ENCODE measurements at regions not wholly inside any gene's neighbourhood (a gene's known extent, or its start where the extent isn't known, plus 50 kb on each side); places are given as distances from the start of the nearest gene placed in this dataset.

DNA sequence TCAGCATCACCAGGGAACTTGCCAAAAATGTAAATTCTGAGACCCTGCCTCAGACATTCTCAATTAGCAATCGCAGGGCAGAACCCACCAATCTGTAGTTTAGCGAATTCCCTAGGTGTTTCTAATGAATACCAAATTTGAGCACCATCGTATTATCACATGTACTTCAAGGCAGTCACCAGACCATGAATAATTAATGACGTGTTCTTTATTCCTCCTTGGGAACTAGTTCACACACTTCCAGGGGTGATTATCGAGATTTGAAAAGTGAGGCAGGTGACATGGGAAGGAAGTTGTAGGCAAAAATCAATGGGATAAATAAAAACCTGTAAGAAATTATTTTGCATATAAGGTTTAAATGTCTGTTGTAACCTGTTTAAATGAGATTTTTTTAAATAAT, 102.5 kb upstream of the CRIM1 start:
- H3K36me3 Mint-ChIP-seq (ENCODE audit: insufficient read depth, unreplicated experiment): no peaks in the 10 kb centered on the region
- H3K27me3 Mint-ChIP-seq (ENCODE audit: unreplicated experiment): no peaks in the 10 kb centered on the region
- TF ChIP-seq, protein P1, sequence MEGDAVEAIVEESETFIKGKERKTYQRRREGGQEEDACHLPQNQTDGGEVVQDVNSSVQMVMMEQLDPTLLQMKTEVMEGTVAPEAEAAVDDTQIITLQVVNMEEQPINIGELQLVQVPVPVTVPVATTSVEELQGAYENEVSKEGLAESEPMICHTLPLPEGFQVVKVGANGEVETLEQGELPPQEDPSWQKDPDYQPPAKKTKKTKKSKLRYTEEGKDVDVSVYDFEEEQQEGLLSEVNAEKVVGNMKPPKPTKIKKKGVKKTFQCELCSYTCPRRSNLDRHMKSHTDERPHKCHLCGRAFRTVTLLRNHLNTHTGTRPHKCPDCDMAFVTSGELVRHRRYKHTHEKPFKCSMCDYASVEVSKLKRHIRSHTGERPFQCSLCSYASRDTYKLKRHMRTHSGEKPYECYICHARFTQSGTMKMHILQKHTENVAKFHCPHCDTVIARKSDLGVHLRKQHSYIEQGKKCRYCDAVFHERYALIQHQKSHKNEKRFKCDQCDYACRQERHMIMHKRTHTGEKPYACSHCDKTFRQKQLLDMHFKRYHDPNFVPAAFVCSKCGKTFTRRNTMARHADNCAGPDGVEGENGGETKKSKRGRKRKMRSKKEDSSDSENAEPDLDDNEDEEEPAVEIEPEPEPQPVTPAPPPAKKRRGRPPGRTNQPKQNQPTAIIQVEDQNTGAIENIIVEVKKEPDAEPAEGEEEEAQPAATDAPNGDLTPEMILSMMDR (IDR thresholded peaks at IDR 0.05; ENCODE audit: unreplicated experiment): no peak
- CTCF ChIA-PET: no interaction called here
- no peaks in the 10 kb centered on the region for H3K4me1 Mint-ChIP-seq (ENCODE audit: low read depth, unreplicated experiment)
- intact Hi-C loops (cut with micrococcal nuclease; ENCODE audit: unreplicated experiment): no loop called here
- no peak overlapping the region for H3K4me3 Mint-ChIP-seq (ENCODE audit: low read depth, unreplicated experiment)
- no TSS peak for BruUV-seq (replicated peaks)
- peaks cover 2% of the 10 kb centered on the region for H3K9me3 Mint-ChIP-seq (ENCODE audit: low read depth, unreplicated experiment)
- no peak overlapping the region for H3K27ac Mint-ChIP-seq (ENCODE audit: unreplicated experiment)
- no peak for DNase-seq

DNA sequence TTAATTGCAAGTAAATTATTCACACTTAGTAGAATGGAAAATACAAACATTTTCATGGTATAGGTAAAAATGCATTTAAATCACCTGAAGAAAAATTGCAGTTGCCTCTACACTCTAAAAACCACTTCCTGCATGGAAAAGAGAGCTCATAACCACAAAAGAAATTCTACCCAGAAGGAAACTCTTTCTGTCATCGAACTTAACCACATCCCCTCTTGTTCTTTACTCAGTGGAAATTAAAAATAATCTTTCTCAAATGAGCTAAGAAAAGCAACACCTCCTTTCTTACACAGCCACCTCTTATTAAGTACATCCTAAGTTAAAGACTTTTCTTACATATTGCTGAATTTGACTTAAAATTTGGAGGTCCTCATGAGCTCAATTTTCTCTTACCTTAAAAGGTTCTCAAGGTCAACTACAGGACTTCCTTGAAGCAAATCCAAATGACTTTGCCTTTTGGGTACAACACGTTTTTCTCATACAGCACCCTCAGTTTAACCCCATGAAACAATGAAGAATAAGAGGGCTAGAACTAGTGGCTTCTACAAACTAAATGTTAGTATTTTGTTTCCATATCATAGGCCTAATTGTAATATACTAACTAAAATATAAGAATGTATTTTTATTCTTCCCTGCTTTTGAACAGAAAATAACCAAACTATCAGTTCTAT, 109.1 kb upstream of the CRIM1 start:
- TF ChIP-seq, protein P1 (IDR thresholded peaks at IDR 0.05; ENCODE audit: unreplicated experiment): no peak
- no peak overlapping the region for H3K4me3 Mint-ChIP-seq (ENCODE audit: low read depth, unreplicated experiment)
- DNase-seq: no peak
- CTCF ChIA-PET: no interaction called here
- no TSS peak for BruUV-seq (replicated peaks)
- no peaks in the 10 kb centered on the region for H3K36me3 Mint-ChIP-seq (ENCODE audit: insufficient read depth, unreplicated experiment)
- H3K4me1 Mint-ChIP-seq (ENCODE audit: low read depth, unreplicated experiment): no peaks in the 10 kb centered on the region
- H3K27me3 Mint-ChIP-seq (ENCODE audit: unreplicated experiment): no peaks in the 10 kb centered on the region
- intact Hi-C loops (cut with micrococcal nuclease; ENCODE audit: unreplicated experiment): no loop called here
- H3K27ac Mint-ChIP-seq (ENCODE audit: unreplicated experiment): no peak overlapping the region
- peaks cover 4% of the 10 kb centered on the region for H3K9me3 Mint-ChIP-seq (ENCODE audit: low read depth, unreplicated experiment)

DNA sequence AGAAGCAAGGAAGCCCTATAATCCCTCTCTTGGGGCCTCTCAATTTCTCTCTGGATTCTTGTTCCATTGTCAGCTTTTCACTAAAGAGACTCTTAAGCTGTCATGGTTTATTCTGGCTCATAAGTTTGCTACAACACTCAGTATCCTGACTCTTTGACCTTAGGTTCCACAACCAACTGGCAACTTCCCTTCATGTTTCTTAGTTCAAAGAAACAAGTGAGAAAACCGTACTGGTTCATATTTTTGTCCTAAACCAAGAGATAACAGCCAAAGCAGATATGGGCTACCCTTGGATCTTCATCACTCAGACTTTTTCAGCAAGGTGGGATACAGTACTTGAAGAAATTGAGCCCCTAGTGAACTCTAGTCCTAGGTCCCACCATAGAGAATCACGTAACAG, 109.9 kb upstream of the CRIM1 start:
- intact Hi-C loops (cut with micrococcal nuclease; ENCODE audit: unreplicated experiment): no loop called here
- CTCF ChIA-PET: no interaction called here
- Mint-ChIP-seq H3K4me1 (ENCODE audit: low read depth, unreplicated experiment) (no peaks in the 10 kb centered on the region), H3K9me3 (ENCODE audit: low read depth, unreplicated experiment) (peaks cover 4% of the 10 kb centered on the region), H3K36me3 (ENCODE audit: insufficient read depth, unreplicated experiment) (no peaks in the 10 kb centered on the region), H3K27ac (ENCODE audit: unreplicated experiment) (no peak overlapping the region), H3K4me3 (ENCODE audit: low read depth, unreplicated experiment) (no peak overlapping the region), H3K27me3 (ENCODE audit: unreplicated experiment) (no peaks in the 10 kb centered on the region)
- DNase-seq: no peak
- BruUV-seq (replicated peaks): no TSS peak
- TF ChIP-seq, protein P1 (IDR thresholded peaks at IDR 0.05; ENCODE audit: unreplicated experiment): no peak

DNA sequence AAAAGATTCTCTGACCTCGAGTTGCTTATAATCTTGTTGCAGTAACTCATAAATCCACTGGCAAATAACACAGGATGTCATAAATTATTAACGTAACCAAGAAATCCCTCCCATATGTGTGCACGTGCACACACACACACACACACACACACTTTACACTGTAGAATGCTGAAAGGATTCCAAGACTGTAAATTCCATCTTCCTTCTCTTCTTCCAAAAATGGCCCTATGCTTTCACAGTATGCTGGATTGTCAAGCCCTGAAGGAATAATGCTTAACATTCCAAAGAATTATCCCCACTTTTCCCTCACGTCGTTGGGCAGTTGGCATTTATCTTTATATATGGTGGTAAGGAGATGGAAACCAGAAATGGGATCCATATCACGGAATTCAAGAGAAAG, 117.5 kb upstream of the CRIM1 start:
- H3K4me3 Mint-ChIP-seq (ENCODE audit: low read depth, unreplicated experiment): no peak overlapping the region
- intact Hi-C loops (cut with micrococcal nuclease; ENCODE audit: unreplicated experiment): no loop called here
- no peaks in the 10 kb centered on the region for H3K36me3 Mint-ChIP-seq (ENCODE audit: insufficient read depth, unreplicated experiment)
- TF ChIP-seq, protein P1 (IDR thresholded peaks at IDR 0.05; ENCODE audit: unreplicated experiment): no peak
- DNase-seq: no peak
- H3K4me1 Mint-ChIP-seq (ENCODE audit: low read depth, unreplicated experiment): no peaks in the 10 kb centered on the region
- no TSS peak for BruUV-seq (replicated peaks)
- H3K27me3 Mint-ChIP-seq (ENCODE audit: unreplicated experiment): no peaks in the 10 kb centered on the region
- CTCF ChIA-PET: no interaction called here
- no peaks in the 10 kb centered on the region for H3K9me3 Mint-ChIP-seq (ENCODE audit: low read depth, unreplicated experiment)
- no peak overlapping the region for H3K27ac Mint-ChIP-seq (ENCODE audit: unreplicated experiment)
